ENCODE measurements at regions not wholly inside any gene's neighbourhood (a gene's known extent, or its start where the extent isn't known, plus 50 kb on each side); places are given as distances from the start of the nearest gene placed in this dataset.

DNA sequence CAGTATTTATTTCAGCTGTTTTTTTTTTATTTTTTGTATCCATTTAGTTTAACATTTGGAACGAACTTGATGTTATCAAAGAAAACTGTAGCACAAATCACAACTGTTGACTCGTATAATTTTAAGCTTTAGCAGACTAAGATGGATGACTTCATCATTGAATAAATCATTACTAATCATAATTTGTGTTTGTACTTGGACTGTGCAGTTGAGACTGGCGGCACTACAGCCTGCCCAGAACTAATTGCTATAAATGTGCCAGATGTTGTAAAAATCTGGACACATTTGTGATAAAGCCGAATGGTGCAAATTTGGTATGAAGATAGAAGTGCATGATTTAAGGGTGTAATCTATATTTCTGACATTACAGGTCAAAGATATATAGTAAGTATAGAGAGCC, 897.7 kb upstream of the CDH8 start:
- H3K27me3 ChIP-seq (ENCODE audit: control insufficient read depth, insufficient read depth, low read length) = no peaks in the 10 kb centered on the region
- H3K36me3 Mint-ChIP-seq = peaks cover 12% of the 10 kb centered on the region
- no peak for ATAC-seq
- H3K4me1 ChIP-seq (ENCODE audit: control insufficient read depth, insufficient read depth, low read length) = no peaks in the 10 kb centered on the region
- no peak overlapping the region for H3K4me3 ChIP-seq (ENCODE audit: low read length)
- H3K27ac ChIP-seq (ENCODE audit: low read length) = no peak overlapping the region
- H3K9me3 Mint-ChIP-seq = peaks cover 8 to 14% of the 10 kb centered on the region in 2 donors
- H3K9me3 ChIP-seq (ENCODE audit: control insufficient read depth, insufficient read depth, low read length) = no peaks in the 10 kb centered on the region
- TF ChIP-seq, protein P1, sequence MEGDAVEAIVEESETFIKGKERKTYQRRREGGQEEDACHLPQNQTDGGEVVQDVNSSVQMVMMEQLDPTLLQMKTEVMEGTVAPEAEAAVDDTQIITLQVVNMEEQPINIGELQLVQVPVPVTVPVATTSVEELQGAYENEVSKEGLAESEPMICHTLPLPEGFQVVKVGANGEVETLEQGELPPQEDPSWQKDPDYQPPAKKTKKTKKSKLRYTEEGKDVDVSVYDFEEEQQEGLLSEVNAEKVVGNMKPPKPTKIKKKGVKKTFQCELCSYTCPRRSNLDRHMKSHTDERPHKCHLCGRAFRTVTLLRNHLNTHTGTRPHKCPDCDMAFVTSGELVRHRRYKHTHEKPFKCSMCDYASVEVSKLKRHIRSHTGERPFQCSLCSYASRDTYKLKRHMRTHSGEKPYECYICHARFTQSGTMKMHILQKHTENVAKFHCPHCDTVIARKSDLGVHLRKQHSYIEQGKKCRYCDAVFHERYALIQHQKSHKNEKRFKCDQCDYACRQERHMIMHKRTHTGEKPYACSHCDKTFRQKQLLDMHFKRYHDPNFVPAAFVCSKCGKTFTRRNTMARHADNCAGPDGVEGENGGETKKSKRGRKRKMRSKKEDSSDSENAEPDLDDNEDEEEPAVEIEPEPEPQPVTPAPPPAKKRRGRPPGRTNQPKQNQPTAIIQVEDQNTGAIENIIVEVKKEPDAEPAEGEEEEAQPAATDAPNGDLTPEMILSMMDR (IDR thresholded peaks at IDR 0.05) = no peak
- H3K4me1 Mint-ChIP-seq = no peaks in the 10 kb centered on the region
- WGBS (ENCODE audit: insufficient coverage) = 85% methylated on average over 4 of the region's 4 CpGs
- no peak overlapping the region for H3K27ac Mint-ChIP-seq
- H3K4me3 Mint-ChIP-seq = no peak overlapping the region
- H3K27me3 Mint-ChIP-seq (ENCODE audit: low read depth in 2 of 2) = no peaks in the 10 kb centered on the region
- no peak for DNase-seq
- intact Hi-C loops (cut with micrococcal nuclease) = no loop called here
- no peaks in the 10 kb centered on the region for H3K36me3 ChIP-seq (ENCODE audit: control insufficient read depth, insufficient read depth, low read length)

DNA sequence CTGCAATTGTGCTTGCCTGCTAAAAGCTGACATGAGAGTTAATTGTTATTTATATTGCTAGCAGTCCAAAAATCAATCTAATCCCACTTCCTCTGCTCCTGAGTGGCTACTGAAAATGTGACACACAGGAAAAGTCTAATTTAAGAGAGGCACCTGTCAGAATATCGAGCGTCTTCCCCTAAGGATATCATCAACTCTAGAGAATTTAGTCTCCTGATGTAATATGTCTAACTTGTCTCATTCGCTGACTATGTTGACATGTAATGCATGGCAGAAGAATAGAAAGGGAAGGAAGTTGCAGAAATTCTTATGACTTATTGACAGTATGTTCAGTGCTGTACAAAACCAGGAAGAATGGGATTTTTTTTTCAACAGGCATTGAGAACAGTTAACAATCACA, 893.4 kb upstream of the CDH8 start:
- Mint-ChIP-seq H3K4me1 (no peaks in the 10 kb centered on the region), H3K9me3 (peaks cover 9 to 12% of the 10 kb centered on the region in 2 donors), H3K27me3 (ENCODE audit: low read depth in 2 of 2) (no peaks in the 10 kb centered on the region), H3K36me3 (peaks cover 12% of the 10 kb centered on the region), H3K4me3 (no peak overlapping the region), H3K27ac (no peak overlapping the region)
- no peaks in the 10 kb centered on the region for H3K27me3 ChIP-seq (ENCODE audit: control insufficient read depth, insufficient read depth, low read length)
- TF ChIP-seq, protein P1 (IDR thresholded peaks at IDR 0.05) = no peak
- DNase-seq (no peak), ATAC-seq (no peak)
- 16% methylated on average over 3 of the region's 3 CpGs for WGBS (ENCODE audit: insufficient coverage)
- H3K9me3 ChIP-seq (ENCODE audit: control insufficient read depth, insufficient read depth, low read length) = no peaks in the 10 kb centered on the region
- H3K4me1 ChIP-seq (ENCODE audit: control insufficient read depth, insufficient read depth, low read length) = no peaks in the 10 kb centered on the region
- no peaks in the 10 kb centered on the region for H3K36me3 ChIP-seq (ENCODE audit: control insufficient read depth, insufficient read depth, low read length)
- intact Hi-C loops (cut with micrococcal nuclease) = no loop called here
- no peak overlapping the region for H3K4me3 ChIP-seq (ENCODE audit: low read length)
- H3K27ac ChIP-seq (ENCODE audit: low read length) = no peak overlapping the region

DNA sequence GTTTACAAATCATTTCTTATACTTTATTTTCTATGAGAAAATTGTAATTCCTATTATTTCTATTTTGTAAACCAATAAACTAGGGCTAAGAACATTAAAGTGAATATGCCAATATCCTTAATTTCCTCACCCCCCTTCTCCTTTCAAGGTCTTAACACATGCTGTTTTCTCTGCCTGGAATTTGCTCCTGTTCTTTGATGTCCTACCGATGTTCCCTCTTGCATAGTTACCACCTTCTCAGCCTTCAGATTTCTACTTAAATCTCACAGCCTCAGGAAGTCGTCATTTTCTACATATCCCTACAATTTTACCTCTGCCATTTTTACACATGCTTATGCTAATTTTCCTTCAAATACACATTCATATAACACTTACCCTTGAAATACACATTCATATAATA, 890.9 kb upstream of the CDH8 start:
- H3K36me3 ChIP-seq (ENCODE audit: control insufficient read depth, insufficient read depth, low read length) = no peaks in the 10 kb centered on the region
- no peaks in the 10 kb centered on the region for H3K27me3 Mint-ChIP-seq (ENCODE audit: low read depth in 2 of 2)
- no peak for DNase-seq
- H3K27ac ChIP-seq (ENCODE audit: low read length) = no peak overlapping the region
- H3K4me3 Mint-ChIP-seq = no peak overlapping the region
- 77% methylated on average over 2 of the region's 2 CpGs for WGBS (ENCODE audit: insufficient coverage)
- H3K4me1 ChIP-seq (ENCODE audit: control insufficient read depth, insufficient read depth, low read length) = no peaks in the 10 kb centered on the region
- no peak for ATAC-seq
- TF ChIP-seq, protein P1 (IDR thresholded peaks at IDR 0.05) = no peak
- H3K9me3 Mint-ChIP-seq = peaks cover 16 to 23% of the 10 kb centered on the region in 2 donors
- no peaks in the 10 kb centered on the region for H3K9me3 ChIP-seq (ENCODE audit: control insufficient read depth, insufficient read depth, low read length)
- no peaks in the 10 kb centered on the region for H3K27me3 ChIP-seq (ENCODE audit: control insufficient read depth, insufficient read depth, low read length)
- H3K36me3 Mint-ChIP-seq = peaks cover 17% of the 10 kb centered on the region
- H3K27ac Mint-ChIP-seq = no peak overlapping the region
- H3K4me1 Mint-ChIP-seq = no peaks in the 10 kb centered on the region
- H3K4me3 ChIP-seq (ENCODE audit: low read length) = no peak overlapping the region
- intact Hi-C loops (cut with micrococcal nuclease) = no loop called here

DNA sequence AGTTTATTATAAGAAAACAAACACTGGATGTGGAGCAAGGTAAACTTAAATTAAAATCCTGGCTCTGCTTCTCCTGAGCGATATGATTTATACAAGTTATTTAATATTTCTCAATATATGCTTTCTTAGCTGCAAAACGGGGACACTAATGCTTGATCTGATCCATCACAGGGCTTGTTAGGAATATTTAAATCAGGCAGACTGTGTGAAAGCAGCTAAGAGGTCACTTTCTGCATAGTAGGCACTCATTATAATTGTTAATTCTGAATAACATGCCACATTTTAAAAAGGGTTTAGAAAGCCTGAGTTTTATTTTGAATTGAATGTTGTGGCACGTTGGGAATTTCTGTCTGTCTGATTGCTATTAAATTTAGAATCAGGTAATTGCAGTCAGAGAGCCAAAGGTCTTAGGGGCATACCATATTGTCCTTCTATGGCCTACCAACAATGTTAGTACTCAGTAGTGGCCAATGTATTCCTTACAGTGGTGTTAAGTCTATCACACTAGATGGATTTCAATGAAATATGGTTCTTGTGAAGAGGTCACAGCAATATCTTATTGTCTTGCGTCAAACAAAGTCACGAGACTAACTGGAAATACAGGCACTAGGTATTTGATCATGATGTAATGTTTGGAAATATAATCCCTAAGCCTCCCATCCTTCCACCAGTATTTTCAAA, 890.0 kb upstream of the CDH8 start:
- Mint-ChIP-seq H3K9me3 (peaks cover 18 to 23% of the 10 kb centered on the region in 2 donors), H3K4me3 (no peak overlapping the region), H3K4me1 (no peaks in the 10 kb centered on the region), H3K27ac (no peak overlapping the region), H3K36me3 (peaks cover 15% of the 10 kb centered on the region), H3K27me3 (ENCODE audit: low read depth in 2 of 2) (no peaks in the 10 kb centered on the region)
- TF ChIP-seq, protein P1 (IDR thresholded peaks at IDR 0.05) = no peak
- H3K4me3 ChIP-seq (ENCODE audit: low read length) = no peak overlapping the region
- DNase-seq = no peak
- no peak for ATAC-seq
- H3K27ac ChIP-seq (ENCODE audit: low read length) = no peak overlapping the region
- no peaks in the 10 kb centered on the region for H3K4me1 ChIP-seq (ENCODE audit: control insufficient read depth, insufficient read depth, low read length)
- no peaks in the 10 kb centered on the region for H3K36me3 ChIP-seq (ENCODE audit: control insufficient read depth, insufficient read depth, low read length)
- 61% methylated on average over 2 of the region's 5 CpGs for WGBS (ENCODE audit: insufficient coverage)
- no peaks in the 10 kb centered on the region for H3K27me3 ChIP-seq (ENCODE audit: control insufficient read depth, insufficient read depth, low read length)
- intact Hi-C loops (cut with micrococcal nuclease) = no loop called here
- H3K9me3 ChIP-seq (ENCODE audit: control insufficient read depth, insufficient read depth, low read length) = no peaks in the 10 kb centered on the region

All from natural killer cell (primary cell).